ENCODE measurements at regions not wholly inside any gene's neighbourhood (a gene's known extent, or its start where the extent isn't known, plus 50 kb on each side); places are given as distances from the start of the nearest gene placed in this dataset.

DNA sequence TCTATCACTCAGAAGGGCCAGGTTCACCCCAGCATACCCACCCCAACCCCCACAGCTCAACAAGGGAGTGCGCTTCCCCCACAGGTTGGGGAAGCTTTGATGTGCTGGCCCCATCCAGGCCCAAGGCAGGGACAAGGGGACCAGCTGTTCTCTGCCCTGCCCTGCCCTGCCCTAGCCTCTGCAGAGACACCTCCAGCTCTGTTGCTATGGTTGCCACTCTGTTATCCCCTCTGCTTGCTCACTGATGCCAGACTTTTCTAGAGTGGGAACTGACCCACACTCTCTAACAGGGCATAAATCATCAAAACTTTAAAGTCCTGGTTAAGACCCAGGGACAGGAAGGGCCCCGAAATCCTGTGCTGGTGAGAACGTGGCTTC lies 50.4 kb upstream of the ENPP7 start:
- in situ Hi-C loops (cut with HindIII; ENCODE audit: extremely low pct_ligation_motif_present, low pct_unique_long_range_greater_than_20kb) = no loop called here
- H3K27me3 ChIP-seq (ENCODE audit: control insufficient read depth in 1 of 2, insufficient read depth in 2 of 2, low read length in 2 of 2) = peaks cover 40 to 86% of the 10 kb centered on the region in 2 experiments

More for the DNA sequence above, 50.4 kb upstream of the ENPP7 start:
- no peak overlapping the region for H3K9ac ChIP-seq (ENCODE audit: insufficient read depth, low read depth, low read length)
- FAIRE-seq = no peak
- no peak for ATAC-seq
- DNase-seq (ENCODE audit: low spot score) = no peak
- H3K9me3 ChIP-seq (ENCODE audit: low read length) = no peaks in the 10 kb centered on the region
- no peak overlapping the region for H3K4me3 ChIP-seq (replicated peaks in 1 of 3; ENCODE audit: insufficient read depth in 1 of 3, low read depth in 2 of 3, low read length in 3 of 3)
- H3K27ac ChIP-seq (ENCODE audit: extremely low read length, insufficient read depth, low read length) = no peak overlapping the region
- H3K79me2 ChIP-seq (ENCODE audit: insufficient read depth, low read length) = no peaks in the 10 kb centered on the region
- TF ChIP-seq ZNF614 (CRISPR knock-in tag; IDR thresholded peaks at IDR 0.05; ENCODE audit: borderline replicate concordance) (no peak), ZSCAN21 (CRISPR knock-in tag; IDR thresholded peaks at IDR 0.05; ENCODE audit: borderline replicate concordance) (no peak), ELF1 (CRISPR knock-in tag; IDR thresholded peaks at IDR 0.05) (no peak), ZNF343 (CRISPR knock-in tag; IDR thresholded peaks at IDR 0.05) (no peak), ATF4 (CRISPR knock-in tag; IDR thresholded peaks at IDR 0.05) (no peak), ZNF260 (CRISPR knock-in tag; IDR thresholded peaks at IDR 0.05; ENCODE audit: borderline replicate concordance, low read depth) (no peak), ZNF747 (CRISPR knock-in tag; IDR thresholded peaks at IDR 0.05; ENCODE audit: borderline replicate concordance) (no peak), ZNF337 (CRISPR knock-in tag; IDR thresholded peaks at IDR 0.05; ENCODE audit: borderline replicate concordance, low read depth) (no peak), ZKSCAN1 (IDR thresholded peaks at IDR 0.05; ENCODE audit: low read length) (no peak), CAMTA2 (CRISPR knock-in tag; IDR thresholded peaks at IDR 0.05; ENCODE audit: borderline replicate concordance) (no peak), SSRP1 (CRISPR knock-in tag; IDR thresholded peaks at IDR 0.05) (no peak), ZFP82 (CRISPR knock-in tag; IDR thresholded peaks at IDR 0.05; ENCODE audit: borderline replicate concordance) (no peak)
- TF ChIP-seq, protein P1, sequence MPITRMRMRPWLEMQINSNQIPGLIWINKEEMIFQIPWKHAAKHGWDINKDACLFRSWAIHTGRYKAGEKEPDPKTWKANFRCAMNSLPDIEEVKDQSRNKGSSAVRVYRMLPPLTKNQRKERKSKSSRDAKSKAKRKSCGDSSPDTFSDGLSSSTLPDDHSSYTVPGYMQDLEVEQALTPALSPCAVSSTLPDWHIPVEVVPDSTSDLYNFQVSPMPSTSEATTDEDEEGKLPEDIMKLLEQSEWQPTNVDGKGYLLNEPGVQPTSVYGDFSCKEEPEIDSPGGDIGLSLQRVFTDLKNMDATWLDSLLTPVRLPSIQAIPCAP (CRISPR knock-in tag; IDR thresholded peaks at IDR 0.05; ENCODE audit: low read depth) = no peak
- ChIA-PET POLR2A (no interaction called here), CTCF (ENCODE audit: low intra/inter-chr PET ratio, low total read pairs) (no interaction called here)
- H2AFZ ChIP-seq (ENCODE audit: low read length) = no peak overlapping the region
- 11% methylated on average over 3 of the region's 3 CpGs for WGBS (ENCODE audit: low lambda C conversion rate)
- H3K4me1 ChIP-seq (ENCODE audit: insufficient read depth, low read length) = no peaks in the 10 kb centered on the region
- no peaks in the 10 kb centered on the region for H3K36me3 ChIP-seq (replicated peaks in 1 of 2; ENCODE audit: control insufficient read depth in 1 of 2, insufficient read depth in 2 of 2, low read length in 2 of 2)
- no peaks in the 10 kb centered on the region for H4K20me1 ChIP-seq (ENCODE audit: insufficient read depth, low read length)
- no TSS peak for BruUV-seq (replicated peaks)
- no peak overlapping the region for H3K4me2 ChIP-seq (ENCODE audit: low read depth, low read length)
- intact Hi-C loops (cut with micrococcal nuclease; ENCODE audit: unreplicated experiment) = no loop called here
